Vagina (tissue), 2 donors: ENCODE measurements at regions not wholly inside any gene's neighbourhood (a gene's known extent, or its start where the extent isn't known, plus 50 kb on each side); places are given as distances from the start of the nearest gene placed in this dataset.

ENCODE experiments used
- DNase-seq, 2 donors: peaks; one replicate each; pipeline ENCODE4 v3.0.0-alpha.2; 2017; ENCODE audit errors: extremely low spot score in 2 of 2
- H3K27ac ChIP-seq: fragments of 200-600 bp; sonication (generic); one replicate; pipeline ENCODE4 v1.5.1; 2019
- H3K27me3 ChIP-seq: fragments of 200-600 bp; sonication (generic); one replicate; pipeline ENCODE4 v1.5.1; 2019
- H3K36me3 ChIP-seq, 2 donors: fragments of 200-600 bp; sonication (generic); one replicate each; pipeline ENCODE4 v1.5.1; 2017 to 2019
- H3K4me1 ChIP-seq: fragments of 200-600 bp; sonication (generic); one replicate; pipeline ENCODE4 v1.5.1; 2019
- H3K4me3 ChIP-seq, 2 donors: fragments of 200-600 bp; sonication (generic); 1 replicate in 1 of 2; 2 replicates in 1 of 2; pipeline ENCODE4 v1.5.1; 2016 to 2019
- H3K9me3 ChIP-seq: fragments of 200-600 bp; sonication (generic); one replicate; pipeline ENCODE4 v1.5.1; 2019
- POLR2A ChIP-seq, 2 donors: fragments of 450-650 bp; IDR thresholded peaks; one replicate each; pipeline ENCODE4 v1.6.1; 2017; ENCODE audit warnings: antibody characterized with exemption in 2 of 2, mild to moderate bottlenecking in 2 of 2, moderate library complexity in 2 of 2
- POLR2AphosphoS5 ChIP-seq, 2 donors: sonication (generic); formaldehyde crosslinking; IDR thresholded peaks; one replicate each; pipeline ENCODE4 v1.9.0; 2017; ENCODE audit warnings: antibody characterized with exemption in 2 of 2, mild to moderate bottlenecking in 2 of 2, low read depth in 1 of 2; ENCODE audit not compliant: insufficient read depth in 1 of 2
- intact Hi-C: fragments of 100-400 bp; cut with DNase I; formaldehyde crosslinking; loops from one replicate; pipeline ENCODE4 v1.15.1; 2023
- TF ChIP-seq, protein P1 (sequence below), 3 experiments: fragments of 450-650 bp in 2 of 3; fragments of 200-600 bp in 1 of 3; sonication (generic) in 1 of 3; IDR thresholded peaks; one replicate each; pipeline ENCODE4 v1.5.1; 2017 to 2019; ENCODE audit warnings: antibody characterized with exemption in 3 of 3, mild to moderate bottlenecking in 2 of 3, moderate library complexity in 2 of 3

DNA sequence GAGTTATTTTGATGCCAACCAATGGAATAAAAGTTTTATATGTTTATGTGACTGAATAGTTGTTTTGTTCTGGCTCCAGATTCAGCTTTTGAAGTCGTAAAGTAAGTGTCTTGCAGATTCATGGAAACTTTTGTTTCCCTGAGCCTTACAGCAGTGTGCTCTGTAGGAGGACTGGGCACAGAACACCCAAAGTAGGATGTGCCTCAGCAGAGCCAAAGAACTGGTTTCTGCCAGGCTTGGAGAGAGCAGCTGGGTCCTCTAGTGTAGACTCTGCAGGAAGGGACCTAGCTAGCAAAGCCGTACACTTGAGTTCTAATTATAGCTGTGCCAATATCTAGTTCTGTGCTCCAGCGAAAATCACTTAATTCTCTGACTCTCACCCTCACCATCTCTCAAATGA lies 261.2 kb upstream of the DNAJC19 start:
- H3K27me3 ChIP-seq: no peaks in the 10 kb centered on the region
- H3K4me3 ChIP-seq: no peak overlapping the region
- no peak for DNase-seq
- H3K27ac ChIP-seq: no peak overlapping the region
- intact Hi-C loops: no loop called here
- H3K36me3 ChIP-seq: no peaks in the 10 kb centered on the region
- TF ChIP-seq, protein P1, sequence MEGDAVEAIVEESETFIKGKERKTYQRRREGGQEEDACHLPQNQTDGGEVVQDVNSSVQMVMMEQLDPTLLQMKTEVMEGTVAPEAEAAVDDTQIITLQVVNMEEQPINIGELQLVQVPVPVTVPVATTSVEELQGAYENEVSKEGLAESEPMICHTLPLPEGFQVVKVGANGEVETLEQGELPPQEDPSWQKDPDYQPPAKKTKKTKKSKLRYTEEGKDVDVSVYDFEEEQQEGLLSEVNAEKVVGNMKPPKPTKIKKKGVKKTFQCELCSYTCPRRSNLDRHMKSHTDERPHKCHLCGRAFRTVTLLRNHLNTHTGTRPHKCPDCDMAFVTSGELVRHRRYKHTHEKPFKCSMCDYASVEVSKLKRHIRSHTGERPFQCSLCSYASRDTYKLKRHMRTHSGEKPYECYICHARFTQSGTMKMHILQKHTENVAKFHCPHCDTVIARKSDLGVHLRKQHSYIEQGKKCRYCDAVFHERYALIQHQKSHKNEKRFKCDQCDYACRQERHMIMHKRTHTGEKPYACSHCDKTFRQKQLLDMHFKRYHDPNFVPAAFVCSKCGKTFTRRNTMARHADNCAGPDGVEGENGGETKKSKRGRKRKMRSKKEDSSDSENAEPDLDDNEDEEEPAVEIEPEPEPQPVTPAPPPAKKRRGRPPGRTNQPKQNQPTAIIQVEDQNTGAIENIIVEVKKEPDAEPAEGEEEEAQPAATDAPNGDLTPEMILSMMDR (IDR thresholded peaks at IDR 0.05): no peak
- TF ChIP-seq POLR2AphosphoS5 (IDR thresholded peaks at IDR 0.05; ENCODE audit: insufficient read depth in 1 of 2, low read depth in 1 of 2) (no peak), POLR2A (IDR thresholded peaks at IDR 0.05) (no peak)
- H3K4me1 ChIP-seq: no peaks in the 10 kb centered on the region
- no peaks in the 10 kb centered on the region for H3K9me3 ChIP-seq

DNA sequence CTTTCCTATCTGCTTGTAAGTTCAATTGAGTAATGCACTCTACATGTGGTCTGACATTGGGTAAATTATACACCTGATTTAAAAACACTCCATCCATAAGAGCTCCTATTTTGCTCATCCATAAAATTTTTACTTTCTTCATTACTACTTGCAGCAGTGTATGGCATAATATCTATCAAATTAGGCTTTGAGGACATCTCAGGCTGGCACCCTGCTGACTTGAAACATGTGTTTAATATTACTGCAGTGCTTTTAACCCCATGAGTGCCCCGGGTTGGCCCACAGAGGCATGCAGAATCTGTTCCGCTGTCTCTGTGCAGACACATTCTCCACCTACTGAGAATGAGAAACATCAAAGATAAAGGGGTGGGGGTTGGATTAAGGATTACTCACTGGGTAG lies 249.9 kb upstream of the DNAJC19 start:
- Histone ChIP-seq H3K27ac (no peak overlapping the region), H3K9me3 (no peaks in the 10 kb centered on the region), H3K4me1 (no peaks in the 10 kb centered on the region), H3K27me3 (no peaks in the 10 kb centered on the region), H3K4me3 (no peak overlapping the region), H3K36me3 (no peaks in the 10 kb centered on the region)
- intact Hi-C loops: no loop called here
- no peak for DNase-seq
- TF ChIP-seq POLR2A (IDR thresholded peaks at IDR 0.05): no peak
- TF ChIP-seq, protein P1 (IDR thresholded peaks at IDR 0.05): no peak
- no peak for TF ChIP-seq POLR2AphosphoS5 (IDR thresholded peaks at IDR 0.05; ENCODE audit: insufficient read depth in 1 of 2, low read depth in 1 of 2)

DNA sequence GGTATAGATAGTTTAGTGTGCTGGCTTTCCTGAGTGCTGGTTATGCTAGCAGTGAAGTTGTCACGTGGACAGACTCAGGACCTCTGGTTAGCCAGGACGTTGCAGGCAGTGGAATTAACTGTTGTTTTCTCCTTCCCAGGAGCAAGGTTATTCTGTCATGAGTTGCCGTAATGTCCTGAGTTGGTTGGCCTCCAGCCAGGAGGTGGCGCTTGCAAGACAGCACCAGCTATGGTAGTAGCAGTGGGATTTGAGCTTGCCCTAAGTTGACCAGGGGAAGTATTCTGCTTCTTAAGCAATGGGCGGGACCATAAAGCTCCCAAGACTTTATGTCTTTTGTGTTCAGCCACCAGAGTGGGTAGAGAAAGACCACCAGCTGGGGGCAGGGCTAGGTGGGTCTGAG lies 240.7 kb upstream of the DNAJC19 start:
- no peaks in the 10 kb centered on the region for H3K36me3 ChIP-seq
- H3K27me3 ChIP-seq: no peaks in the 10 kb centered on the region
- H3K4me1 ChIP-seq: no peaks in the 10 kb centered on the region
- no peak overlapping the region for H3K4me3 ChIP-seq
- intact Hi-C loops: no loop called here
- no peak overlapping the region for H3K27ac ChIP-seq
- no peaks in the 10 kb centered on the region for H3K9me3 ChIP-seq
- TF ChIP-seq POLR2A (IDR thresholded peaks at IDR 0.05): no peak
- TF ChIP-seq, protein P1 (IDR thresholded peaks at IDR 0.05): no peak
- no peak for TF ChIP-seq POLR2AphosphoS5 (IDR thresholded peaks at IDR 0.05; ENCODE audit: insufficient read depth in 1 of 2, low read depth in 1 of 2)
- DNase-seq: no peak

DNA sequence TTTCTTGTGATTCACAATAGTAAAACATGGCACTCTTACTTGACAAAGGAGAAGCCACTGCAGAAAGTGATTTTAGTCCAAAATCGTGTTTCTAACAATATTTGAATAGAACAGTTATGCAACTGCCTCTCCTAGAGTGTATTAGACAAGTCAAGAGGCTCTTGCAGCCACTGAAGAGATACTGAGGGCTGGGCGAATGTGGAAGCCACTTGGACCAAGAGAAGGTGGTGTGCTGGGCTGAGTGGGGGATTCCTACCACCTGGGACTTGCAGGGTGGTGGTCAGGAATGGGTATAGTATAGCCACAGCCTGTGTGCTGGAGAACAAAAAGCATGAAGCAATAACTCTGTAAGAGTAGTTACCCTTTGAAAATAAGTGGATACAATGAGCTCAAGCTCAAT lies 223.8 kb upstream of the DNAJC19 start:
- TF ChIP-seq POLR2A (IDR thresholded peaks at IDR 0.05) (no peak), POLR2AphosphoS5 (IDR thresholded peaks at IDR 0.05; ENCODE audit: insufficient read depth in 1 of 2, low read depth in 1 of 2) (no peak)
- TF ChIP-seq, protein P1 (IDR thresholded peaks at IDR 0.05): no peak
- Histone ChIP-seq H3K4me1 (no peaks in the 10 kb centered on the region), H3K36me3 (no peaks in the 10 kb centered on the region), H3K9me3 (no peaks in the 10 kb centered on the region), H3K27me3 (no peaks in the 10 kb centered on the region), H3K4me3 (no peak overlapping the region), H3K27ac (no peak overlapping the region)
- intact Hi-C loops: no loop called here
- DNase-seq: no peak

DNA sequence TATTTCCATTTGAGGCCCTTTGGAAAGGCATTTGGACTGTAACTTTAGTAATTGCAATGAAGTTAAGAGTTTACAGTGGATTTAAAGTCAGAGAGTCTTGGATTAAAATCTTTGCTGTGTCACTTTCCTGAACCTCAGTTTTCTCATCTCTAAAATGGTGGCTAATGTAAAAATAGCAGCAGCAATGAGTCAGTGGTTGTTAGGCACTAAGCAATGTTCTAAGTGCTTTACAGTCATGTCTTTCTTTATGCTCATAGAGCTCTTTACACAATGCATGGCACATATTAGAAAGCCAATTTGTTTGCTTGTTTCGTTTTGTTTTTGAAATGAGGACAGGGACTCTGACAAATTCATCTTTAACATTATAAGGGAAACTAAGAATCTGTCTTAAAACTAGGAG lies 222.7 kb upstream of the DNAJC19 start:
- intact Hi-C loops: no loop called here
- no peak overlapping the region for H3K27ac ChIP-seq
- H3K4me1 ChIP-seq: no peaks in the 10 kb centered on the region
- H3K9me3 ChIP-seq: no peaks in the 10 kb centered on the region
- H3K36me3 ChIP-seq: no peaks in the 10 kb centered on the region
- no peak for DNase-seq
- no peak for TF ChIP-seq POLR2AphosphoS5 (IDR thresholded peaks at IDR 0.05; ENCODE audit: insufficient read depth in 1 of 2, low read depth in 1 of 2)
- TF ChIP-seq POLR2A (IDR thresholded peaks at IDR 0.05): no peak
- TF ChIP-seq, protein P1 (IDR thresholded peaks at IDR 0.05): no peak
- no peak overlapping the region for H3K4me3 ChIP-seq
- no peaks in the 10 kb centered on the region for H3K27me3 ChIP-seq
